Right renal pelvis (tissue), 4 donors: ENCODE measurements at regions not wholly inside any gene's neighbourhood (a gene's known extent, or its start where the extent isn't known, plus 50 kb on each side); places are given as distances from the start of the nearest gene placed in this dataset.

ENCODE experiments used
- DNase-seq, 4 donors: peaks; one replicate each; pipeline ENCODE4 v3.0.0-alpha.2; 2013; ENCODE audit warnings: low read depth in 4 of 4, low spot score in 3 of 4, missing footprints in 1 of 4

DNA sequence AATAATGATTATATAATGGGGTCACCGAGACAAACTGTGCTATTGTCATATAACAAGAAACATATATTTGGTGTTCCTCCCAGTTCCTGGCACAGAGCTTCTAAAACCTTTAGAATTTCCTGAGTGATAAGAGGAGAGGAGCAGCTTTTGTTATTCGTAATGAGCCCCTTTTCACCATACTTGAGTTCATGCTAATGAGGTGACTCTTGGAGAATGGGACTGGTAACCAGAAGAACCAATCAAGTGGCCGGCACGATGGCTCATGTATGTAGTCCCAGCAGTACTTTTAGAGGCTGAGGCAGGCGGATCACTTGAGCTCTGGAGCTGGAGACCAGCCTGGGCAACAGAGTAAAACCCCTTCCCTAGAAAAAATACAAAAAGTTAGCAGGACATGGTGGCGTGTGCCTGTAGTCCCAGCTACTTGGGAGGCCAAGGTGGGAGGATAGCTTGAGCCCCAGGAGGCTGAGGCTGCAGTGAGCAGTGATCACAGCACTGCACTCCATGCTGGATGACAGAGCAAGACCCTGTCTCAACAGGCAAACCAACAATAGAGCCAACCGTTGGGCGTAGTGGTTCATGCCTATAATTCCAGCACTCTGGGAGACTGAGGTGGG lies 62.7 kb upstream of the FTH1 start:
- no peak for DNase-seq

- no peak for DNase-seq
Measured at GRCh38 chr11:62026739-62027370, 59.4 kb upstream of the FTH1 start.

GRCh38 chr11:62025487-62026105 lies 58.2 kb upstream of the FTH1 start:
- DNase-seq, result no peak

DNA sequence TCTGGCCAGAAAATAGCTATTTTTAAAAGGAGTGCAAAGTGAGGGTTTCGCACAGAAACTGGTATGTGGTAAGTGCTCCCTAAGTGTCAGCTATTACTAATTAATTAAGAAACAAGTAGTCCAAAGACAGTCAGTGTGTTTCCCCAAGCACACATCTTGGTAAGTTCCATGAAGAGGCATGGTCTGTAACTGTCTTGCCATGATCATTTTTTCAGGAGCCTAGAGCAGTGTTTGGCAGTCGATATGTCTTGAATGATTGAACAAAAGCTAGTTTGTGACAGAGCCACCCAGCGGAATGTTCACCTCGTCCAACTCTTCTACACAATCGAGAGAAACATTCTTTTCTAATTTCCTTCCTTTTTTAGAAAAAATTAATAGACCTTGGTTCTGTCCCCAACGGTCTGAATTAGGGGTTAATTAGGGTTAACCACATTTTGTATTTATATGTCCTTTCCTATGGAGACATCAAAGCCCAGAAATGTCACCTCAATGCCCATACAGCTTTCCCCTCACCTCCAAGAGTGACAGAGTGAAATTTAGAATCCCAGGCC lies 57.6 kb upstream of the FTH1 start:
- no peak for DNase-seq

DNA sequence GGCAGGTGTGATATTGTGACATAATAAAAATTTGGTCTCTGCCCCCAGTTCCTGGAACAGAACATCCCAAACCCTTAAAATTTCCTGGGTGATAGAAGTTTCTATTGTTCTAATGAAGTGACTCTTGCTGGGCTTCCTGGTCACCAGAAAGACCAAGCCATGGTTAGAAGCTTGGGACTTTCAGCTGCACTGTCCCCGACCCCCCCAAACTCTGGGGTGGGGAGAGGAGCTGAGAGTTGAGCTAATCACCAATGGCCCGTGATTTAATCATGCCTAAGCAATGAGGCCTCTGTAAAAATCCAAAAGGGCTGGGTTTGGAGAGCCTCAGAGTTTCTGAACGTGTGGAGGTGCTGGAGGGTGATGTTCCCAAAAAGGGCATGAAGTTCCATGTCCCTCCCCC lies 54.8 kb upstream of the FTH1 start:
- no peak for DNase-seq

GRCh38 chr11:62020661-62021060 lies 53.2 kb upstream of the FTH1 start:
- DNase-seq, result no peak

GRCh38 chr11:62018981-62019664 lies 51.7 kb upstream of the FTH1 start:
- no peak for DNase-seq

- no peak for DNase-seq
Measured at GRCh38 chr11:62017878-62018655, 50.6 kb upstream of the FTH1 start.
